ENCODE measurements at regions not wholly inside any gene's neighbourhood (a gene's known extent, or its start where the extent isn't known, plus 50 kb on each side); places are given as distances from the start of the nearest gene placed in this dataset.

- dilution Hi-C loops (cut with MboI; ENCODE audit: extremely low pct_ligation_motif_present, low sequenced_read_pairs): no loop called here
- TF ChIP-seq EZH2 (IDR thresholded peaks at IDR 0.05; ENCODE audit: low read length) (no peak), CTCF (optimal IDR thresholded peaks at IDR 0.05 in 1 of 3, IDR thresholded peaks at IDR 0.05 in 1 of 3, conservative IDR thresholded peaks at IDR 0.05 in 1 of 3; ENCODE audit: extremely low read depth in 1 of 3, insufficient read depth in 2 of 3, low read length in 3 of 3) (no peak)
- Histone ChIP-seq H3K27ac (ENCODE audit: control insufficient read depth, insufficient read depth, low read length) (no peak overlapping the region), H3K4me3 (ENCODE audit: control insufficient read depth in 2 of 3, extremely low read depth in 1 of 3, insufficient read depth in 2 of 3, low read depth in 1 of 3, low read length in 3 of 3) (no peak overlapping the region), H3K27me3 (ENCODE audit: control insufficient read depth, extremely low read depth, insufficient read depth, low read length) (no peaks in the 10 kb centered on the region), H4K20me1 (ENCODE audit: control insufficient read depth, extremely low read depth, insufficient read depth, low read length) (no peaks in the 10 kb centered on the region), H3K36me3 (ENCODE audit: control insufficient read depth in 2 of 2, extremely low read depth in 1 of 2, insufficient read depth in 2 of 2, low read length in 2 of 2) (no peaks in the 10 kb centered on the region), H3K4me2 (ENCODE audit: control insufficient read depth, extremely low read depth, insufficient read depth, low read depth, low read length) (no peak overlapping the region), H3K4me1 (ENCODE audit: control insufficient read depth, extremely low read depth, insufficient read depth, low read length) (no peaks in the 10 kb centered on the region), H3K79me2 (ENCODE audit: control insufficient read depth, insufficient read depth, low read length) (no peaks in the 10 kb centered on the region), H3K9me3 (ENCODE audit: control insufficient read depth, low read depth, low read length) (no peaks in the 10 kb centered on the region), H3K9me1 (ENCODE audit: control insufficient read depth, extremely low read depth, insufficient read depth, low read length) (no peaks in the 10 kb centered on the region), H2AFZ (ENCODE audit: control insufficient read depth, low read length) (no peak overlapping the region), H3K9ac (ENCODE audit: control insufficient read depth, extremely low read depth, insufficient read depth, low read length) (no peak overlapping the region)
- FAIRE-seq (no peak), DNase-seq (ENCODE audit: low read depth, low spot score) (no peak)
These were observed 108.5 kb upstream of the BMP5 start for GRCh38 chr6:55983861-55984260.

- H3K9me1 ChIP-seq (ENCODE audit: control insufficient read depth, extremely low read depth, insufficient read depth, low read length): no peaks in the 10 kb centered on the region
- FAIRE-seq: no peak
- H3K9me3 ChIP-seq (ENCODE audit: control insufficient read depth, low read depth, low read length): no peaks in the 10 kb centered on the region
- H4K20me1 ChIP-seq (ENCODE audit: control insufficient read depth, extremely low read depth, insufficient read depth, low read length): no peaks in the 10 kb centered on the region
- no peaks in the 10 kb centered on the region for H3K4me1 ChIP-seq (ENCODE audit: control insufficient read depth, extremely low read depth, insufficient read depth, low read length)
- no peak for TF ChIP-seq EZH2 (IDR thresholded peaks at IDR 0.05; ENCODE audit: low read length)
- no peak for TF ChIP-seq CTCF (optimal IDR thresholded peaks at IDR 0.05 in 1 of 3, IDR thresholded peaks at IDR 0.05 in 1 of 3, conservative IDR thresholded peaks at IDR 0.05 in 1 of 3; ENCODE audit: extremely low read depth in 1 of 3, insufficient read depth in 2 of 3, low read length in 3 of 3)
- no peaks in the 10 kb centered on the region for H3K27me3 ChIP-seq (ENCODE audit: control insufficient read depth, extremely low read depth, insufficient read depth, low read length)
- no peak overlapping the region for H3K4me2 ChIP-seq (ENCODE audit: control insufficient read depth, extremely low read depth, insufficient read depth, low read depth, low read length)
- no peak overlapping the region for H3K27ac ChIP-seq (ENCODE audit: control insufficient read depth, insufficient read depth, low read length)
- H3K9ac ChIP-seq (ENCODE audit: control insufficient read depth, extremely low read depth, insufficient read depth, low read length): no peak overlapping the region
- H3K36me3 ChIP-seq (ENCODE audit: control insufficient read depth in 2 of 2, extremely low read depth in 1 of 2, insufficient read depth in 2 of 2, low read length in 2 of 2): no peaks in the 10 kb centered on the region
- no peak for DNase-seq (ENCODE audit: low read depth, low spot score)
- H3K79me2 ChIP-seq (ENCODE audit: control insufficient read depth, insufficient read depth, low read length): no peaks in the 10 kb centered on the region
- no peak overlapping the region for H3K4me3 ChIP-seq (ENCODE audit: control insufficient read depth in 2 of 3, extremely low read depth in 1 of 3, insufficient read depth in 2 of 3, low read depth in 1 of 3, low read length in 3 of 3)
- no peak overlapping the region for H2AFZ ChIP-seq (ENCODE audit: control insufficient read depth, low read length)
- dilution Hi-C loops (cut with MboI; ENCODE audit: extremely low pct_ligation_motif_present, low sequenced_read_pairs): no loop called here
These were observed 106.3 kb upstream of the BMP5 start for GRCh38 chr6:55981660-55982059.

All from keratinocyte (primary cell).